ENCODE measurements at regions not wholly inside any gene's neighbourhood (a gene's known extent, or its start where the extent isn't known, plus 50 kb on each side); places are given as distances from the start of the nearest gene placed in this dataset.

DNA sequence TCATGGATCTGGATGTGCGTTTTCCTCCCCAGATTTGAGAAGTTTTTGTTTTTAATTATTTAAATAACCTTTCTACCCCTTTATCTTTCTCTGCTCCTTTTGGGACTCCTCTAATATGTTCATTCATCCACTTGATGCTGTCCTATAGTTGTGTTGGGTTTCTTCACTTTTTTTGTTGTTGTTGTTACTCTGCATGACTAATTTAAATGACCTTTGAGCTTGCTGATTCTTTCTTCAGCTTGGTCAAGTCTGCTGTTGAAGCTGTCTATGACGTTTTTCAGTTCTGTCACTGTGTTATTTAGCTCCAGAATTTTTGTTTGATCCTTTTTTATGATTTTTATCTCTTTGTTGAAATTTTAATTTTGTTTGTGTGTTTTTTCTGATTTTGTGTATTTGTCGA, 463.6 kb upstream of the ALCAM start:
- no peaks in the 10 kb centered on the region for H3K36me3 ChIP-seq (ENCODE audit: control insufficient read depth in 2 of 3, insufficient read depth in 3 of 3, low read length in 3 of 3)
- H3K9me3 ChIP-seq (ENCODE audit: control insufficient read depth in 2 of 3, insufficient read depth in 1 of 3, low read length in 3 of 3), result no peaks in the 10 kb centered on the region
- no peaks in the 10 kb centered on the region for H3K4me1 ChIP-seq (ENCODE audit: control insufficient read depth in 2 of 3, insufficient read depth in 2 of 3, low read depth in 1 of 3, low read length in 3 of 3)
- no peak overlapping the region for H3K4me3 ChIP-seq (ENCODE audit: low read length in 3 of 3)
- no peak overlapping the region for H3K27ac ChIP-seq (ENCODE audit: low read depth in 2 of 2, low read length in 2 of 2)
- H3K27me3 ChIP-seq (ENCODE audit: control insufficient read depth, insufficient read depth, low read length), result no peaks in the 10 kb centered on the region
- TF ChIP-seq, protein P1, sequence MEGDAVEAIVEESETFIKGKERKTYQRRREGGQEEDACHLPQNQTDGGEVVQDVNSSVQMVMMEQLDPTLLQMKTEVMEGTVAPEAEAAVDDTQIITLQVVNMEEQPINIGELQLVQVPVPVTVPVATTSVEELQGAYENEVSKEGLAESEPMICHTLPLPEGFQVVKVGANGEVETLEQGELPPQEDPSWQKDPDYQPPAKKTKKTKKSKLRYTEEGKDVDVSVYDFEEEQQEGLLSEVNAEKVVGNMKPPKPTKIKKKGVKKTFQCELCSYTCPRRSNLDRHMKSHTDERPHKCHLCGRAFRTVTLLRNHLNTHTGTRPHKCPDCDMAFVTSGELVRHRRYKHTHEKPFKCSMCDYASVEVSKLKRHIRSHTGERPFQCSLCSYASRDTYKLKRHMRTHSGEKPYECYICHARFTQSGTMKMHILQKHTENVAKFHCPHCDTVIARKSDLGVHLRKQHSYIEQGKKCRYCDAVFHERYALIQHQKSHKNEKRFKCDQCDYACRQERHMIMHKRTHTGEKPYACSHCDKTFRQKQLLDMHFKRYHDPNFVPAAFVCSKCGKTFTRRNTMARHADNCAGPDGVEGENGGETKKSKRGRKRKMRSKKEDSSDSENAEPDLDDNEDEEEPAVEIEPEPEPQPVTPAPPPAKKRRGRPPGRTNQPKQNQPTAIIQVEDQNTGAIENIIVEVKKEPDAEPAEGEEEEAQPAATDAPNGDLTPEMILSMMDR (IDR thresholded peaks at IDR 0.05; ENCODE audit: borderline replicate concordance, extremely low read depth, insufficient read depth), result no peak
- no peak for DNase-seq
- intact Hi-C loops (cut with DNase I), result no loop called here
- FAIRE-seq, result no peak
- H3K9ac ChIP-seq (ENCODE audit: low read length in 3 of 3), result no peak overlapping the region

DNA sequence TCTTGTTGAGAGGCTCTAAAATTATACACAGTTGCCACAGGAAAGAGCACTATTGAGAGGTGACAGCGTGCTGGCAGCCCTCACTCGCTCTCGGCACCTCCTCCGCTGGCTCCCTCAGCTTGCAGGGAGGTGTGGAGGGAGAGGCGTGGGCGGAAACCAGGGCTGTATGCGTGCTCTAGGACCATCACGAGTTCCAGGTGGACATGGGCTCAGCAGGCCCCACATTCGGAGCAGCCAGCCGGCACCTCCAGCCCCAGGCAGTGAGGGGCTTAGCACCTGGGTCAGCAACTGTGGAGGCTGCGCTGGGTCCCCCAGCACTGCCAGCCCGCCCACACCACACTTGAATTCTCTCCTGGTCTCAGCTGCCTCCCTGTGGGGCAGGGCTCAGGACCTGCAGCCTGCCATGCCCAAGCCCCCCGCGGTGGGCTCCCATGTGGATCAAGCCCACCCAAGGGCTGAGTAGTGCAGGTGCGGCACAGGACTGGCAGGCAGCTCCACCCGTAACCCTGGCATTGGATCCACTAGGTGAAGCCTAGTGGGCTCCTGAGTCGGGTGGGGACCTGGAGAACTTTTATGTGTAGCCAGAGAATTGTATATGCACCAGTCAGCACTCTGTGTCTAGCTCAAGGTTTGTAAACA, 460.6 kb upstream of the ALCAM start:
- no peak overlapping the region for H3K4me3 ChIP-seq (ENCODE audit: low read length in 3 of 3)
- no peak overlapping the region for H3K9ac ChIP-seq (ENCODE audit: low read length in 3 of 3)
- no peaks in the 10 kb centered on the region for H3K9me3 ChIP-seq (ENCODE audit: control insufficient read depth in 2 of 3, insufficient read depth in 1 of 3, low read length in 3 of 3)
- no peaks in the 10 kb centered on the region for H3K36me3 ChIP-seq (ENCODE audit: control insufficient read depth in 2 of 3, insufficient read depth in 3 of 3, low read length in 3 of 3)
- FAIRE-seq (no peak), DNase-seq (no peak)
- intact Hi-C loops (cut with DNase I), result no loop called here
- no peaks in the 10 kb centered on the region for H3K27me3 ChIP-seq (ENCODE audit: control insufficient read depth, insufficient read depth, low read length)
- H3K4me1 ChIP-seq (ENCODE audit: control insufficient read depth in 2 of 3, insufficient read depth in 2 of 3, low read depth in 1 of 3, low read length in 3 of 3), result peaks cover 0 to 7% (median 0%) of the 10 kb centered on the region in 3 donors
- TF ChIP-seq, protein P1 (IDR thresholded peaks at IDR 0.05; ENCODE audit: borderline replicate concordance, extremely low read depth, insufficient read depth), result no peak
- H3K27ac ChIP-seq (ENCODE audit: low read depth in 2 of 2, low read length in 2 of 2), result no peak overlapping the region

DNA sequence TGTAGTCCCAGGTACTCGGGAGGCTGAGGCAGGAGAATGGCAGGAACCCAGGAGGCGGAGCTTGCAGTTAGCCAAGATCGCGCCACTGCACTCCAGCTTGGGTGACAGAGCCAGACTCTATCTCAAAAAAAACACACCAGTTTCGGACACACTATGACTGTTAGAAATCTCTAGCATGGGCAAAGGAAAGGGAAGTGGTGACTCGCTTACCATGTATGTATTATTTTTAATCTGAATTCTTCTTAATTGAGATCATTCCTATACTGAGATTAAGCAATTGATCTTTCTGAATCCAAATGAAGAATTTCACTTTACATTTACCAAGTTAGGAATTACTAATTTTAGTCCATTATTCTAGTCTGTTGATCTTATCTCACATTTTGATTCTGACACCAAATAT, 459.2 kb upstream of the ALCAM start:
- FAIRE-seq, result no peak

More for the DNA sequence above, 459.2 kb upstream of the ALCAM start:
- H3K27me3 ChIP-seq (ENCODE audit: control insufficient read depth, insufficient read depth, low read length), result no peaks in the 10 kb centered on the region
- H3K36me3 ChIP-seq (ENCODE audit: control insufficient read depth in 2 of 3, insufficient read depth in 3 of 3, low read length in 3 of 3), result no peaks in the 10 kb centered on the region
- peaks cover 0 to 7% (median 0%) of the 10 kb centered on the region in 3 donors for H3K4me1 ChIP-seq (ENCODE audit: control insufficient read depth in 2 of 3, insufficient read depth in 2 of 3, low read depth in 1 of 3, low read length in 3 of 3)
- DNase-seq, result no peak
- intact Hi-C loops (cut with DNase I), result no loop called here
- no peak overlapping the region for H3K9ac ChIP-seq (ENCODE audit: low read length in 3 of 3)
- H3K4me3 ChIP-seq (ENCODE audit: low read length in 3 of 3), result no peak overlapping the region
- TF ChIP-seq, protein P1 (IDR thresholded peaks at IDR 0.05; ENCODE audit: borderline replicate concordance, extremely low read depth, insufficient read depth), result no peak
- H3K27ac ChIP-seq (ENCODE audit: low read depth in 2 of 2, low read length in 2 of 2), result no peak overlapping the region
- no peaks in the 10 kb centered on the region for H3K9me3 ChIP-seq (ENCODE audit: control insufficient read depth in 2 of 3, insufficient read depth in 1 of 3, low read length in 3 of 3)
